HCT116 (cell line): ENCODE measurements at regions not wholly inside any gene's neighbourhood (a gene's known extent, or its start where the extent isn't known, plus 50 kb on each side); places are given as distances from the start of the nearest gene placed in this dataset.

Source experiments
- ATAC-seq: fragments of 200-7000 bp; cut with Tn5 transposase; 2 replicates; pipeline ENCODE4 v1.9.1; 2020; ENCODE audit warnings: mild to moderate bottlenecking, moderate library complexity
- BruUV-seq: library from RNA; stranded (reverse); fragments of 400-500 nt; replicated peaks from 2 replicates; lab custom pipeline; 2021; lab: Mats Ljungman, UMichigan
- CTCF ChIA-PET: fragments of 300-600 bp; sonication (Branson Sonifier 250); formaldehyde crosslinking; loops from one replicate; lab custom pipeline; 2021; ENCODE audit warnings: antibody characterized with exemption; lab: Charles Lee
- POLR2A ChIA-PET: fragments of 300-600, 350-600 bp; sonication (Branson Sonifier 250); formaldehyde crosslinking; loops from one replicate; lab custom pipeline; 2021; ENCODE audit warnings: antibody characterized with exemption; lab: Charles Lee
- RAD21 ChIA-PET, 2 experiments: fragments of 300-600 bp; sonication (Branson Sonifier 250); formaldehyde crosslinking; loops; one replicate each; lab custom pipeline; 2023; ENCODE audit warnings: low total read pairs in 2 of 2; ENCODE audit not compliant: uncharacterized antibody in 2 of 2, unreplicated experiment in 2 of 2, low non-redundant PET in 1 of 2; lab: Charles Lee
- DNase-seq: peaks from one replicate; pipeline ENCODE4 v3.0.0-alpha.2; 2010; ENCODE audit warnings: low read depth, low spot score
- H2AFZ ChIP-seq: fragments of 200-600 bp; shearing (Covaris generic), sonication (generic); 2 replicates; pipeline ENCODE4 v1.6.1; 2017; ENCODE audit warnings: low read depth, mixed run types, mixed read lengths, antibody characterized with exemption, low read length; ENCODE audit not compliant: poor library complexity, severe bottlenecking
- H3K27ac ChIP-seq: 2 replicates; pipeline ENCODE4 v1.5.1; 2012; ENCODE audit warnings: low read depth, low read length
- H3K27me3 ChIP-seq: fragments of 200-600 bp; sonication (generic); 2 replicates; pipeline ENCODE4 v1.6.1; 2016; ENCODE audit warnings: mixed run types, low read length, mixed read lengths; ENCODE audit not compliant: insufficient read depth
- H3K36me3 ChIP-seq, 2 experiments: fragments of 200-500 bp in 1 of 2; fragments of 200-600 bp in 1 of 2; sonication (Bioruptor generic) in 1 of 2; sonication (generic) in 1 of 2; 2 replicates each; pipeline versions ENCODE4 v1.5.1 to v1.6.1; 2014 to 2016; ENCODE audit warnings: low read length in 2 of 2, inconsistent platforms in 1 of 2, mixed read lengths in 1 of 2, mixed run types in 1 of 2; ENCODE audit not compliant: insufficient read depth in 2 of 2, control insufficient read depth in 1 of 2
- H3K4me1 ChIP-seq, 2 experiments: fragments of 200-600 bp in 1 of 2; sonication (generic) in 1 of 2; 2 replicates each; pipeline versions ENCODE4 v1.5.1 to v1.6.1; 2012 to 2017; ENCODE audit warnings: low read length in 2 of 2, inconsistent platforms in 1 of 2, mild to moderate bottlenecking in 1 of 2, mixed read lengths in 1 of 2, mixed run types in 1 of 2, moderate library complexity in 1 of 2; ENCODE audit not compliant: insufficient read depth in 2 of 2, control insufficient read depth in 1 of 2
- H3K4me2 ChIP-seq: fragments of 200-600 bp; sonication (generic); 2 replicates; pipeline ENCODE4 v1.6.1; 2017; ENCODE audit warnings: mixed run types, low read length, mixed read lengths
- H3K4me3 ChIP-seq, 2 experiments: fragments of 200-600 bp in 1 of 2; sonication (generic) in 1 of 2; replicated peaks in 1 of 2; 2 replicates each; pipeline ENCODE4 v1.5.1; 2011 to 2016; ENCODE audit warnings: low read length in 2 of 2, control low read depth in 1 of 2, low read depth in 1 of 2, mild to moderate bottlenecking in 1 of 2, mixed read lengths in 1 of 2, mixed run types in 1 of 2
- H3K79me2 ChIP-seq: fragments of 200-600 bp; sonication (generic); 2 replicates; pipeline ENCODE4 v1.6.1; 2017; ENCODE audit warnings: mild to moderate bottlenecking, mixed run types, low read length, moderate library complexity, mixed read lengths; ENCODE audit not compliant: insufficient read depth
- H3K9ac ChIP-seq: fragments of 200-600 bp; sonication (generic); 2 replicates; pipeline ENCODE4 v1.6.1; 2016; ENCODE audit warnings: low read length, mixed read lengths
- H3K9me2 ChIP-seq: fragments of 200-600 bp; sonication (generic), shearing (Covaris generic); 2 replicates; pipeline ENCODE4 v1.6.1; 2017; ENCODE audit warnings: mixed run types, mild to moderate bottlenecking, moderate library complexity; ENCODE audit not compliant: insufficient read depth
- H3K9me3 ChIP-seq, 2 experiments: fragments of 200-500 bp in 1 of 2; fragments of 200-600 bp in 1 of 2; sonication (Bioruptor generic) in 1 of 2; sonication (generic) in 1 of 2; 2 replicates each; pipeline ENCODE4 v1.6.1; 2014 to 2017; ENCODE audit warnings: low read length in 2 of 2, mixed read lengths in 2 of 2, inconsistent platforms in 1 of 2, low read depth in 1 of 2, mild to moderate bottlenecking in 1 of 2, mixed run types in 1 of 2, moderate library complexity in 1 of 2; ENCODE audit not compliant: control insufficient read depth in 1 of 2, insufficient read depth in 1 of 2
- H4K20me1 ChIP-seq: fragments of 200-600 bp; sonication (generic), shearing (Covaris generic); 2 replicates; pipeline ENCODE4 v1.6.1; 2017; ENCODE audit warnings: mixed run types, mild to moderate bottlenecking, moderate library complexity; ENCODE audit not compliant: insufficient read depth
- CBX3 ChIP-seq: IDR thresholded peaks from 2 replicates; pipeline ENCODE4 v1.6.1; 2012; ENCODE audit warnings: low read depth
- CEBPB ChIP-seq: IDR thresholded peaks from 2 replicates; pipeline ENCODE4 v1.6.1; 2012; ENCODE audit warnings: low read depth
- EGR1 ChIP-seq: IDR thresholded peaks from 2 replicates; pipeline ENCODE4 v1.6.1; 2012; ENCODE audit warnings: low read depth
- ELF1 ChIP-seq: IDR thresholded peaks from 2 replicates; pipeline ENCODE4 v1.6.1; 2012; ENCODE audit warnings: low read depth, borderline replicate concordance
- EZH2 ChIP-seq: fragments of 200-600 bp; sonication (generic); IDR thresholded peaks from 2 replicates; pipeline ENCODE4 v1.6.1; 2017; ENCODE audit warnings: antibody characterized with exemption, mixed run types
- EZH2phosphoT487 ChIP-seq: fragments of 200-600 bp; IDR thresholded peaks from 2 replicates; pipeline ENCODE4 v1.6.1; 2018; ENCODE audit warnings: antibody characterized with exemption, borderline replicate concordance
- FOSL1 ChIP-seq: IDR thresholded peaks from 2 replicates; pipeline ENCODE4 v1.6.1; 2012; ENCODE audit warnings: low read depth
- JUND ChIP-seq: IDR thresholded peaks from 2 replicates; pipeline ENCODE4 v1.6.1; 2012
- POLR2A ChIP-seq: IDR thresholded peaks from 2 replicates; pipeline ENCODE4 v1.7.0; 2011; ENCODE audit warnings: borderline replicate concordance; ENCODE audit not compliant: insufficient read depth, insufficient read length; ENCODE audit errors: extremely low read depth
- POLR2AphosphoS5 ChIP-seq: IDR thresholded peaks from 2 replicates; pipeline ENCODE4 v1.6.1; 2011; ENCODE audit warnings: mild to moderate bottlenecking, low read depth, low read length, moderate library complexity
- RAD21 ChIP-seq: IDR thresholded peaks from 2 replicates; pipeline ENCODE4 v1.6.1; 2012; ENCODE audit warnings: low read depth, mild to moderate bottlenecking
- SIN3A ChIP-seq: IDR thresholded peaks from 2 replicates; pipeline ENCODE4 v1.6.1; 2012; ENCODE audit warnings: low read depth
- SP1 ChIP-seq: IDR thresholded peaks from 2 replicates; pipeline ENCODE4 v1.6.1; 2012; ENCODE audit warnings: low read depth
- SRF ChIP-seq: IDR thresholded peaks from 2 replicates; pipeline ENCODE4 v1.6.1; 2012; ENCODE audit warnings: low read depth
- TCF7L2 ChIP-seq: IDR thresholded peaks from 2 replicates; pipeline ENCODE4 v1.7.0; 2011; ENCODE audit warnings: borderline replicate concordance, inconsistent platforms; ENCODE audit not compliant: insufficient read depth, insufficient read length; ENCODE audit errors: extremely low read depth
- YY1 ChIP-seq: IDR thresholded peaks from 2 replicates; pipeline ENCODE4 v1.6.1; 2011; ENCODE audit warnings: low read length, low read depth, moderate library complexity, mild to moderate bottlenecking; ENCODE audit not compliant: insufficient replicate concordance; ENCODE audit errors: extremely low read depth
- ZFX ChIP-seq: fragments of 450-650 bp; IDR thresholded peaks from 2 replicates; pipeline ENCODE4 v1.6.1; 2017
- ZNF274 ChIP-seq: fragments of 200-500 bp; sonication (Bioruptor generic); IDR thresholded peaks from 2 replicates; pipeline ENCODE4 v1.6.1; 2014; ENCODE audit warnings: mild to moderate bottlenecking, low read depth, low read length, inconsistent platforms
- intact Hi-C: fragments of 100-400 bp; cut with micrococcal nuclease; formaldehyde crosslinking; loops from 2 replicates; pipeline ENCODE4 v1.10.0; 2022
- TF ChIP-seq, protein P1 (sequence below): IDR thresholded peaks from 2 replicates; pipeline ENCODE4 v1.6.1; 2012; ENCODE audit warnings: low read depth
- TF ChIP-seq, protein P2 (sequence below): IDR thresholded peaks from 2 replicates; pipeline ENCODE4 v1.6.1; 2011; ENCODE audit warnings: mild to moderate bottlenecking, low read length, moderate library complexity; ENCODE audit not compliant: insufficient replicate concordance; ENCODE audit errors: extremely low read depth
- TF ChIP-seq, protein P3 (sequence below): IDR thresholded peaks from 2 replicates; pipeline ENCODE4 v1.6.1; 2012
- TF ChIP-seq, protein P4 (sequence below), 3 experiments: fragments of 200-600 bp in 1 of 3; sonication (generic) in 1 of 3; IDR thresholded peaks in 2 of 3; conservative IDR thresholded peaks in 1 of 3; 2 replicates each; pipeline ENCODE4 v1.5.1; 2012 to 2017; ENCODE audit warnings: low read depth in 2 of 3, low read length in 2 of 3, antibody characterized with exemption in 1 of 3, borderline replicate concordance in 1 of 3, control low read depth in 1 of 3, mild to moderate bottlenecking in 1 of 3, mixed read lengths in 1 of 3, mixed run types in 1 of 3, moderate library complexity in 1 of 3; ENCODE audit not compliant: insufficient read depth in 1 of 3

DNA sequence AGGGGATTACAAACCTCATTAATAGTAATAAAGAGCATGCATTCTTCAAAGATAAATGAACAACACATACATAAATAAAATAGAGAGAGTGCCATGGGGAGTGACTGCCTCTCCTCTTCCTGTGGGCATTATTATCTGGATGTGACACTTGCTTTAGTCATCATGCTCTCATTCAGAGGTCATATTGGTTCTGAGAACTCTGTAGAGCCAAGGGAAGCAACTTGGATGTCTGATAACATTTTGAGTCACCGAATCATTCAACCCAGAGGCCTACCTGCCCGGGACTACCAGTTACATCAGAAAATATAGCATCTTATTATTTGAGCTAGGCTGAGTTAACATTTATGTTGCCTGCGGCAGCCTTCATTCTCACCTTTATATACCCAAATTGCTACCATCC is 489.5 kb downstream of the STIM2 start:
- Histone ChIP-seq H3K4me1 (peaks cover 0 to 10% of the 10 kb centered on the region in 2 experiments; a peak in 2 of 4 replicates), H3K4me3 (no peak overlapping the region), H3K9me2 (no peaks in the 10 kb centered on the region), H3K9me3 (no peaks in the 10 kb centered on the region), H3K4me2 (peak overlapping the region; percentile 21), H3K27ac (no peak overlapping the region), H2AFZ (peak overlapping the region; percentile 31), H3K79me2 (no peaks in the 10 kb centered on the region), H4K20me1 (no peaks in the 10 kb centered on the region), H3K9ac (no peak overlapping the region), H3K36me3 (no peaks in the 10 kb centered on the region), H3K27me3 (no peaks in the 10 kb centered on the region)
- no TSS peak for BruUV-seq
- DNase-seq: peak; percentile 37
- ChIA-PET POLR2A (no interaction called here), RAD21 (no interaction called here), CTCF (no interaction called here)
- ATAC-seq: peak; percentile 46; the same call in 1 of the 2 replicates
- intact Hi-C loops: no loop called here
- no peak for TF ChIP-seq YY1
- TF ChIP-seq, protein P1, sequence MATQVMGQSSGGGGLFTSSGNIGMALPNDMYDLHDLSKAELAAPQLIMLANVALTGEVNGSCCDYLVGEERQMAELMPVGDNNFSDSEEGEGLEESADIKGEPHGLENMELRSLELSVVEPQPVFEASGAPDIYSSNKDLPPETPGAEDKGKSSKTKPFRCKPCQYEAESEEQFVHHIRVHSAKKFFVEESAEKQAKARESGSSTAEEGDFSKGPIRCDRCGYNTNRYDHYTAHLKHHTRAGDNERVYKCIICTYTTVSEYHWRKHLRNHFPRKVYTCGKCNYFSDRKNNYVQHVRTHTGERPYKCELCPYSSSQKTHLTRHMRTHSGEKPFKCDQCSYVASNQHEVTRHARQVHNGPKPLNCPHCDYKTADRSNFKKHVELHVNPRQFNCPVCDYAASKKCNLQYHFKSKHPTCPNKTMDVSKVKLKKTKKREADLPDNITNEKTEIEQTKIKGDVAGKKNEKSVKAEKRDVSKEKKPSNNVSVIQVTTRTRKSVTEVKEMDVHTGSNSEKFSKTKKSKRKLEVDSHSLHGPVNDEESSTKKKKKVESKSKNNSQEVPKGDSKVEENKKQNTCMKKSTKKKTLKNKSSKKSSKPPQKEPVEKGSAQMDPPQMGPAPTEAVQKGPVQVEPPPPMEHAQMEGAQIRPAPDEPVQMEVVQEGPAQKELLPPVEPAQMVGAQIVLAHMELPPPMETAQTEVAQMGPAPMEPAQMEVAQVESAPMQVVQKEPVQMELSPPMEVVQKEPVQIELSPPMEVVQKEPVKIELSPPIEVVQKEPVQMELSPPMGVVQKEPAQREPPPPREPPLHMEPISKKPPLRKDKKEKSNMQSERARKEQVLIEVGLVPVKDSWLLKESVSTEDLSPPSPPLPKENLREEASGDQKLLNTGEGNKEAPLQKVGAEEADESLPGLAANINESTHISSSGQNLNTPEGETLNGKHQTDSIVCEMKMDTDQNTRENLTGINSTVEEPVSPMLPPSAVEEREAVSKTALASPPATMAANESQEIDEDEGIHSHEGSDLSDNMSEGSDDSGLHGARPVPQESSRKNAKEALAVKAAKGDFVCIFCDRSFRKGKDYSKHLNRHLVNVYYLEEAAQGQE: no peak
- peak; percentile 59 for TF ChIP-seq JUND
- TF ChIP-seq CEBPB: no peak
- no peak for TF ChIP-seq ZFX
- no peak for TF ChIP-seq EGR1
- peak; percentile 81 for TF ChIP-seq FOSL1
- no peak for TF ChIP-seq SIN3A
- TF ChIP-seq POLR2AphosphoS5: no peak
- TF ChIP-seq, protein P2, sequence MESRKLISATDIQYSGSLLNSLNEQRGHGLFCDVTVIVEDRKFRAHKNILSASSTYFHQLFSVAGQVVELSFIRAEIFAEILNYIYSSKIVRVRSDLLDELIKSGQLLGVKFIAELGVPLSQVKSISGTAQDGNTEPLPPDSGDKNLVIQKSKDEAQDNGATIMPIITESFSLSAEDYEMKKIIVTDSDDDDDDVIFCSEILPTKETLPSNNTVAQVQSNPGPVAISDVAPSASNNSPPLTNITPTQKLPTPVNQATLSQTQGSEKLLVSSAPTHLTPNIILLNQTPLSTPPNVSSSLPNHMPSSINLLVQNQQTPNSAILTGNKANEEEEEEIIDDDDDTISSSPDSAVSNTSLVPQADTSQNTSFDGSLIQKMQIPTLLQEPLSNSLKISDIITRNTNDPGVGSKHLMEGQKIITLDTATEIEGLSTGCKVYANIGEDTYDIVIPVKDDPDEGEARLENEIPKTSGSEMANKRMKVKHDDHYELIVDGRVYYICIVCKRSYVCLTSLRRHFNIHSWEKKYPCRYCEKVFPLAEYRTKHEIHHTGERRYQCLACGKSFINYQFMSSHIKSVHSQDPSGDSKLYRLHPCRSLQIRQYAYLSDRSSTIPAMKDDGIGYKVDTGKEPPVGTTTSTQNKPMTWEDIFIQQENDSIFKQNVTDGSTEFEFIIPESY: no peak
- TF ChIP-seq, protein P3, sequence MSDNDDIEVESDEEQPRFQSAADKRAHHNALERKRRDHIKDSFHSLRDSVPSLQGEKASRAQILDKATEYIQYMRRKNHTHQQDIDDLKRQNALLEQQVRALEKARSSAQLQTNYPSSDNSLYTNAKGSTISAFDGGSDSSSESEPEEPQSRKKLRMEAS: peak; percentile 33
- TF ChIP-seq CBX3: peak; percentile 60; the same call in 1 of the 2 replicates
- TF ChIP-seq TCF7L2: no peak
- no peak for TF ChIP-seq RAD21
- TF ChIP-seq SP1: peak; percentile 61
- no peak for TF ChIP-seq EZH2phosphoT487
- no peak for TF ChIP-seq ELF1
- no peak for TF ChIP-seq ZNF274
- TF ChIP-seq POLR2A: no peak
- TF ChIP-seq SRF: peak; percentile 25; the same call in 1 of the 2 replicates
- TF ChIP-seq, protein P4, sequence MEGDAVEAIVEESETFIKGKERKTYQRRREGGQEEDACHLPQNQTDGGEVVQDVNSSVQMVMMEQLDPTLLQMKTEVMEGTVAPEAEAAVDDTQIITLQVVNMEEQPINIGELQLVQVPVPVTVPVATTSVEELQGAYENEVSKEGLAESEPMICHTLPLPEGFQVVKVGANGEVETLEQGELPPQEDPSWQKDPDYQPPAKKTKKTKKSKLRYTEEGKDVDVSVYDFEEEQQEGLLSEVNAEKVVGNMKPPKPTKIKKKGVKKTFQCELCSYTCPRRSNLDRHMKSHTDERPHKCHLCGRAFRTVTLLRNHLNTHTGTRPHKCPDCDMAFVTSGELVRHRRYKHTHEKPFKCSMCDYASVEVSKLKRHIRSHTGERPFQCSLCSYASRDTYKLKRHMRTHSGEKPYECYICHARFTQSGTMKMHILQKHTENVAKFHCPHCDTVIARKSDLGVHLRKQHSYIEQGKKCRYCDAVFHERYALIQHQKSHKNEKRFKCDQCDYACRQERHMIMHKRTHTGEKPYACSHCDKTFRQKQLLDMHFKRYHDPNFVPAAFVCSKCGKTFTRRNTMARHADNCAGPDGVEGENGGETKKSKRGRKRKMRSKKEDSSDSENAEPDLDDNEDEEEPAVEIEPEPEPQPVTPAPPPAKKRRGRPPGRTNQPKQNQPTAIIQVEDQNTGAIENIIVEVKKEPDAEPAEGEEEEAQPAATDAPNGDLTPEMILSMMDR (IDR thresholded peaks at IDR 0.05 in 2 of 3, conservative IDR thresholded peaks at IDR 0.05 in 1 of 3; ENCODE audit: borderline replicate concordance in 1 of 3, insufficient read depth in 1 of 3, low read depth in 2 of 3, low read length in 2 of 3): no peak
- no peak for TF ChIP-seq EZH2
